ENCODE measurements at regions not wholly inside any gene's neighbourhood (a gene's known extent, or its start where the extent isn't known, plus 50 kb on each side); places are given as distances from the start of the nearest gene placed in this dataset.

DNA sequence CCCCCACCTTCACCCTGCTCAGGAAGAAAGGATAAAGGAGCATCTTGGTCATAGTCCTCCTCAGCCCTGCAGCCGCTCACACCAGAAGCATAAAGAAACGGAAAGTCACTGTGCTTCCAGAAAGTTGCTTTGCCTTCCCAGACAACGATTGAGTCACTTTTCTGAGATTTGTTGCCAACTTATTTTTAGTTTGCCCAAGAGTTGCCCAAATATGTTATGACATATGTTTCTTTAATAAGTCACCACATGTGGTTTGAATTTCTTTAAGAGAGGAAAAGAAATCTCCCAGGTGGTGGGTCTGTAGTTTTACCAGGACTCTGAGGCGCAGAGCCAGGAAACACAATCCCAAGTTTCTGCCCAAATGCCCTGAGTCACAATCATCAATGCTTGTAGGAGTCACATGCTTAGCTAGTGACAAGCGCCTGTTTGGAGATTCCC, 63.4 kb upstream of the LRCH1 start:
- H3K4me3 ChIP-seq (ENCODE audit: low read depth, low read length), result no peak overlapping the region
- peak; percentile 23 for DNase-seq (ENCODE audit: low read depth)
- TF ChIP-seq, protein P1, sequence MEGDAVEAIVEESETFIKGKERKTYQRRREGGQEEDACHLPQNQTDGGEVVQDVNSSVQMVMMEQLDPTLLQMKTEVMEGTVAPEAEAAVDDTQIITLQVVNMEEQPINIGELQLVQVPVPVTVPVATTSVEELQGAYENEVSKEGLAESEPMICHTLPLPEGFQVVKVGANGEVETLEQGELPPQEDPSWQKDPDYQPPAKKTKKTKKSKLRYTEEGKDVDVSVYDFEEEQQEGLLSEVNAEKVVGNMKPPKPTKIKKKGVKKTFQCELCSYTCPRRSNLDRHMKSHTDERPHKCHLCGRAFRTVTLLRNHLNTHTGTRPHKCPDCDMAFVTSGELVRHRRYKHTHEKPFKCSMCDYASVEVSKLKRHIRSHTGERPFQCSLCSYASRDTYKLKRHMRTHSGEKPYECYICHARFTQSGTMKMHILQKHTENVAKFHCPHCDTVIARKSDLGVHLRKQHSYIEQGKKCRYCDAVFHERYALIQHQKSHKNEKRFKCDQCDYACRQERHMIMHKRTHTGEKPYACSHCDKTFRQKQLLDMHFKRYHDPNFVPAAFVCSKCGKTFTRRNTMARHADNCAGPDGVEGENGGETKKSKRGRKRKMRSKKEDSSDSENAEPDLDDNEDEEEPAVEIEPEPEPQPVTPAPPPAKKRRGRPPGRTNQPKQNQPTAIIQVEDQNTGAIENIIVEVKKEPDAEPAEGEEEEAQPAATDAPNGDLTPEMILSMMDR (conservative IDR thresholded peaks at IDR 0.05; ENCODE audit: low read depth, low read length), result no peak

DNA sequence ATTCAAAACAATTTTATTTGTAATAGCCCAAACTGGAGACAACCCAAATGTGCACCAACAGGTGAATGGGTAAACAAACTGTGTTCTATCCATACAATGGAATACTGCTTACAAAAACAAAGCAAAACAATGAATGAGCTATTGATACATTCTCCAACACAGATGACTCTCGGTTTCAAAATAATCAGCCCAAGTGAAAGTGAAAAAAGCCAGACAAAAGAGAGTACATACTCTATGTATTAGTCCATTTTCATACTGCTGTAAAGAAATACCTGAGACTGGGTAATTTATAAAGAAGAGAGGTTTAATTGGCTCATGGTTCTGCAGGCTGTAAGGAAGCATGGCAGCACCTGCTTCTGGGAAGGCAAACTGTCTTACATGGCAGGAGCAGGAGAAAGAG, 65.2 kb upstream of the LRCH1 start:
- no peak overlapping the region for H3K4me3 ChIP-seq (ENCODE audit: low read depth, low read length)
- TF ChIP-seq, protein P1 (conservative IDR thresholded peaks at IDR 0.05; ENCODE audit: low read depth, low read length), result no peak
- no peak for DNase-seq (ENCODE audit: low read depth)

DNA sequence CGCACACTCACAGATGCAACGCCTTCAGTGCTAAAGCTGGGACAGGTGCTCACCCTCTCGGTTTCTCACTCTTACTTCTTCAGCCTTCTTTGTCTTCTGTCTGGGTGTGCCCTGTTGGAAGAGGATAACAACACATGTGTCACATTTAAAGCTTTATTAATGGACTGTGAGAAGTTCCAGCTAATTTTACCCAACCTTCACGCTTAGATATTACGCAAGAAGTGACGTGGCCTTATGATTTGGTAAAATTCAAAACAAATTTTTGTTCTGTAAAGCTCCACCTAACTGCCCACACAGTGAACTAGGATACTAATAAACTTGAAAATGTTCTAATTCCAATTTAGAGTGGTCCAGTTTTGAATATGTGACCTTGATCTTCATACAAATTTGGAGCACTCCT, 66.7 kb upstream of the LRCH1 start:
- H3K4me3 ChIP-seq (ENCODE audit: low read depth, low read length), result no peak overlapping the region
- no peak for DNase-seq (ENCODE audit: low read depth)
- TF ChIP-seq, protein P1 (conservative IDR thresholded peaks at IDR 0.05; ENCODE audit: low read depth, low read length), result no peak

DNA sequence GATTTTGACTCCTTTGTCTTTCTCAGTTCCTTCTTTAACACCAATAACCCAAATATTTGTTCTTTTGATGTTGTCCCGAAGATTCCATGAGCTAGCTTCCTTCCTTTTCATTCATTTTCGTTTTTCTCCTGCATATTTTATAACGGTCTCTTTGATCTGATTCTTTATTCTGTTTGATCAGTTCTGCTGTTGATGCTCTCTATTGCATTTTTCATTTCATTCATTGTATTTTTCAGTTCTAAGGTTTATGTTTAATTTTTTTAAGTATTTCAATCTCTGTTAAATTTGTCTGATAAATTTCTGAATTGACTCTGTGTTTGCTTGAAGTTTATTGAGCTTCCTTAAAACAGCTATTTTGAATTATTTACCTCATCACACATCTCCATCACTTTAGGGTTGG, 68.4 kb upstream of the LRCH1 start:
- peak; percentile 21 for DNase-seq (ENCODE audit: low read depth)
- H3K4me3 ChIP-seq (ENCODE audit: low read depth, low read length), result no peak overlapping the region
- TF ChIP-seq, protein P1 (conservative IDR thresholded peaks at IDR 0.05; ENCODE audit: low read depth, low read length), result no peak

DNA sequence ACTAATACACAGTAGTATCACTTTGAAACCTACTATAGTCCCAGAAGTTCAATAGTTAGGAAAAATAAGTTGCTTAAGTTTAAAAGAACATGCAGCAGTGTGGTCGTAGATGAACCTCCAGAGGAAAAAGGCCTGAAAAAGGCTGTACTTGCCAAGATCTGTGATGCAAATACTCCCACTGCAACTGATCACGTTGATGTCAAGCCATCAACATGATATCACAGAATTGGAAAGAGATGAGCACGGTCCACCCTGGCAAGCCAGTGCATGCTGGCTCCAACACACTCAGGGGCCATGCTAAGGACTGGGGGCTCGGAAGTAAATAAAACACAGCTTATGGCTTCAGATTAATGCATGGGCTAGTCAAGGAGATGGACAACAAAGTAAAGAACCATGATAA, 71.8 kb upstream of the LRCH1 start:
- TF ChIP-seq, protein P1 (conservative IDR thresholded peaks at IDR 0.05; ENCODE audit: low read depth, low read length), result no peak
- no peak overlapping the region for H3K4me3 ChIP-seq (ENCODE audit: low read depth, low read length)
- no peak for DNase-seq (ENCODE audit: low read depth)

DNA sequence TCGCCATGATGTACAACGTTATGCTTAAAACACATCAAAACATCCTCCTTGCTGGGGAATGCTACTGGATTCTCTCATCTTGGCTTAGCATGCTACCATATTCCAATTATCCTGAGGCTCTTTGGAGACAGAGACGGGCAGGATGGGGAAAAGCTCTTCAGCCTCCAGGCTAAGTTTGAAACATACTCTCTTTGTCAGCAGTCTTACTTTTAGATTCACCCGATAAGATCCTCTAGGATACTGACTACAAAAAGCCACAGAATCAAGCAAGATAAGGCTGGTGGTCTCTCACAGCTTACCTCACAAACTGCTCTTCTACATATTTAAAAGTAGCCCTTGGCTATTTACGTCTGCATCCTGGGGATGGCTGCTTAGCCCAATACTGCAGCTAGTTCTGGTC, 72.8 kb upstream of the LRCH1 start:
- DNase-seq (ENCODE audit: low read depth), result no peak

DNA sequence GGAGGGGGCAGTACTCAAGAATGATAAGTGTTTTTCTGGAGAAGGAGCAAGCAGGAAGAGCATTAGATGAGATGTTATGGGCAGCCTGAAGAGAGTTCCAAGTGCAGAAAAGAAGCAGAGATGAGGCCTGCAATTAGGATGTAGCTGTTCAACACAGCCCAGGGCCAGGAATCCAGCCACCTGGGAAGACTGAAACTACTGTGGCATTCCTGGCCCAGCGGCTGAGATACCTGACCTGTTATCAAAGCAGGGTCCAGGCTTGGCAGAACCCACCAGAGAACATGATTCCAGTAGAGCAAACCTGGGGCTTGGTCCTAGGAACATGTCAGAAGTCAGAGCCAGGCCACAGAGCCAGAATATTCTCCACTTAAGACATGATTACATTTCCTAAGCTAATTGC, 73.3 kb upstream of the LRCH1 start:
- no peak for DNase-seq (ENCODE audit: low read depth)
- TF ChIP-seq, protein P1 (conservative IDR thresholded peaks at IDR 0.05; ENCODE audit: low read depth, low read length), result no peak
- H3K4me3 ChIP-seq (ENCODE audit: low read depth, low read length), result no peak overlapping the region

More for the DNA sequence above, 72.8 kb upstream of the LRCH1 start:
- TF ChIP-seq, protein P1 (conservative IDR thresholded peaks at IDR 0.05; ENCODE audit: low read depth, low read length), result no peak
- no peak overlapping the region for H3K4me3 ChIP-seq (ENCODE audit: low read depth, low read length)

Measured in choroid plexus epithelial cell (primary cell).